Fibroblast of pulmonary artery (primary cell): ENCODE measurements at regions not wholly inside any gene's neighbourhood (a gene's known extent, or its start where the extent isn't known, plus 50 kb on each side); places are given as distances from the start of the nearest gene placed in this dataset.
A peak's percentile ranks its signal among the peaks of the same experiment; 100 is the strongest.

Experiments used
- DNase-seq: peaks from one replicate; pipeline ENCODE4 v3.0.0-alpha.2; 2010; ENCODE audit warnings: low read depth
- H3K4me3 ChIP-seq: replicated peaks from 2 replicates; pipeline ENCODE4 v1.5.1; 2011; ENCODE audit warnings: low read depth, mild to moderate bottlenecking, control low read depth, low read length, moderate library complexity
- CTCF ChIP-seq: IDR thresholded peaks from 2 replicates; pipeline ENCODE4 v1.5.1; 2011; ENCODE audit warnings: mild to moderate bottlenecking, control low read depth, low read length, inconsistent platforms; ENCODE audit errors: missing control alignments

- no peak for TF ChIP-seq CTCF
- no peak for DNase-seq
- no peak overlapping the region for H3K4me3 ChIP-seq
Measured at GRCh38 chr1:93013145-93014065, 52.1 kb upstream of the DIPK1A start.

GRCh38 chr1:93014168-93014567 lies 52.9 kb upstream of the DIPK1A start:
- H3K4me3 ChIP-seq: no peak overlapping the region
- no peak for TF ChIP-seq CTCF
- DNase-seq: no peak

- TF ChIP-seq CTCF: no peak
- peak; percentile 43 for DNase-seq
- H3K4me3 ChIP-seq: no peak overlapping the region
Measured at GRCh38 chr1:93015590-93015989, 54.3 kb upstream of the DIPK1A start.

- H3K4me3 ChIP-seq: no peak overlapping the region
- no peak for TF ChIP-seq CTCF
- peak; percentile 30 for DNase-seq
Measured at GRCh38 chr1:93016171-93016570, 54.9 kb upstream of the DIPK1A start.

GRCh38 chr1:93021539-93022134 lies 57.4 kb upstream of the MTF2 start:
- DNase-seq: peak; percentile 71
- no peak overlapping the region for H3K4me3 ChIP-seq
- TF ChIP-seq CTCF: peak; percentile 79

- no peak for DNase-seq
- TF ChIP-seq CTCF: no peak
- H3K4me3 ChIP-seq: no peak overlapping the region
Measured at GRCh38 chr1:93022580-93022979, 56.5 kb upstream of the MTF2 start.

- no peak for TF ChIP-seq CTCF
- no peak overlapping the region for H3K4me3 ChIP-seq
- DNase-seq: no peak
Measured at GRCh38 chr1:93023281-93023680, 55.8 kb upstream of the MTF2 start.
